CD14-positive monocyte (primary cell): ENCODE measurements at regions not wholly inside any gene's neighbourhood (a gene's known extent, or its start where the extent isn't known, plus 50 kb on each side); places are given as distances from the start of the nearest gene placed in this dataset.

ENCODE experiments used
- DNase-seq, 3 donors: peaks; one replicate each; pipeline ENCODE4 v3.0.0-alpha.2; 2011 to 2022
- H2AFZ ChIP-seq: 2 replicates; pipeline ENCODE4 v1.6.0; 2012; ENCODE audit warnings: mild to moderate bottlenecking, low read depth, low read length, inconsistent platforms; ENCODE audit not compliant: insufficient read depth, poor library complexity, severe bottlenecking
- H3K27ac ChIP-seq, 2 donors: 1 replicate in 1 of 2; 2 replicates in 1 of 2; pipeline ENCODE4 v1.5.1; 2012 to 2013; ENCODE audit warnings: low read length in 2 of 2, control low read depth in 1 of 2, inconsistent platforms in 1 of 2, low read depth in 1 of 2, mild to moderate bottlenecking in 1 of 2
- H3K27me3 ChIP-seq, 2 donors: one replicate each; pipeline versions ENCODE4 v1.6.0 to v1.6.1; 2011 to 2013; ENCODE audit warnings: low read length in 2 of 2; ENCODE audit not compliant: control insufficient read depth in 2 of 2, insufficient read depth in 2 of 2
- H3K36me3 ChIP-seq, 2 donors: replicated peaks in 1 of 2; 1 replicate in 1 of 2; 2 replicates in 1 of 2; pipeline versions ENCODE4 v1.5.1 to v1.6.1; 2012 to 2013; ENCODE audit warnings: low read length in 2 of 2, control low read depth in 1 of 2, inconsistent platforms in 1 of 2, mild to moderate bottlenecking in 1 of 2; ENCODE audit not compliant: insufficient read depth in 2 of 2, control insufficient read depth in 1 of 2
- H3K4me1 ChIP-seq, 2 donors: 1 replicate in 1 of 2; 2 replicates in 1 of 2; pipeline versions ENCODE4 v1.5.1 to v1.6.1; 2012 to 2013; ENCODE audit warnings: low read length in 2 of 2, control low read depth in 1 of 2, inconsistent platforms in 1 of 2, mild to moderate bottlenecking in 1 of 2, moderate library complexity in 1 of 2; ENCODE audit not compliant: insufficient read depth in 2 of 2, control insufficient read depth in 1 of 2
- H3K4me2 ChIP-seq: replicated peaks from 2 replicates; pipeline ENCODE3; 2012; ENCODE audit warnings: low read length, moderate library complexity, mild to moderate bottlenecking; ENCODE audit not compliant: poor library complexity, severe bottlenecking; ENCODE audit errors: extremely low read depth
- H3K4me3 ChIP-seq, 3 experiments: fragments of 200-600 bp in 1 of 3; sonication (generic) in 1 of 3; replicated peaks in 1 of 3; 1 replicate in 2 of 3; 2 replicates in 1 of 3; pipeline ENCODE4 v1.5.1; 2011 to 2013; ENCODE audit warnings: low read length in 3 of 3, mild to moderate bottlenecking in 3 of 3, control low read depth in 2 of 3, low read depth in 2 of 3, inconsistent platforms in 1 of 3, moderate library complexity in 1 of 3
- H3K79me2 ChIP-seq: 2 replicates; pipeline ENCODE4 v1.6.0; 2012; ENCODE audit warnings: mild to moderate bottlenecking, control low read depth, inconsistent platforms, low read length, moderate library complexity; ENCODE audit not compliant: insufficient read depth
- H3K9ac ChIP-seq: 2 replicates; pipeline ENCODE4 v1.6.0; 2017; ENCODE audit warnings: low read length, mild to moderate bottlenecking; ENCODE audit not compliant: insufficient read depth, poor library complexity, severe bottlenecking
- H3K9me3 ChIP-seq, 2 donors: replicated peaks in 1 of 2; 1 replicate in 1 of 2; 2 replicates in 1 of 2; pipeline versions ENCODE4 v1.5.1 to v1.6.1; 2012 to 2013; ENCODE audit warnings: low read length in 2 of 2, control low read depth in 1 of 2; ENCODE audit not compliant: control insufficient read depth in 1 of 2, insufficient read depth in 1 of 2
- H4K20me1 ChIP-seq: 2 replicates; pipeline ENCODE4 v1.6.0; 2012; ENCODE audit warnings: mild to moderate bottlenecking, low read length, control low read depth, moderate library complexity; ENCODE audit not compliant: insufficient read depth
- H3K27ac Mint-ChIP-seq, 7 donors: one replicate each; pipeline ENCODE4 v1.8.0; 2020; ENCODE audit warnings: mild to moderate bottlenecking in 7 of 7, mixed read lengths in 7 of 7, moderate library complexity in 6 of 7, inconsistent platforms in 2 of 7
- H3K27me3 Mint-ChIP-seq, 3 donors: one replicate each; pipeline ENCODE4 v1.8.0; 2021 to 2022; ENCODE audit warnings: low read depth in 3 of 3, mild to moderate bottlenecking in 3 of 3, mixed read lengths in 3 of 3, moderate library complexity in 3 of 3, inconsistent platforms in 1 of 3
- H3K36me3 Mint-ChIP-seq, 2 donors: one replicate each; pipeline ENCODE4 v1.8.0; 2020; ENCODE audit warnings: mixed read lengths in 2 of 2, inconsistent platforms in 1 of 2, mild to moderate bottlenecking in 1 of 2
- H3K4me1 Mint-ChIP-seq: one replicate; pipeline ENCODE4 v1.8.0; 2020; ENCODE audit warnings: mild to moderate bottlenecking, mixed read lengths
- H3K4me3 Mint-ChIP-seq, 2 donors: one replicate each; pipeline ENCODE4 v1.8.0; 2020; ENCODE audit warnings: mild to moderate bottlenecking in 2 of 2, mixed read lengths in 2 of 2, moderate library complexity in 1 of 2
- H3K9me3 Mint-ChIP-seq, 7 donors: one replicate each; pipeline ENCODE4 v1.8.0; 2020 to 2022; ENCODE audit warnings: mixed read lengths in 7 of 7, mild to moderate bottlenecking in 6 of 7, moderate library complexity in 6 of 7, inconsistent platforms in 2 of 7
- WGBS: methylation state at CpG from one replicate; pipeline ENCODE4 v1.1.5; 2013; ENCODE audit warnings: missing lambda C conversion rate; ENCODE audit not compliant: insufficient coverage; 5-methylcytosine and 5-hydroxymethylcytosine counted together
- intact Hi-C, 2 donors: fragments of 100-400 bp; cut with micrococcal nuclease; formaldehyde crosslinking; loops; one replicate each; pipeline versions ENCODE4 v1.15.0 to v1.15.1; 2023
- TF ChIP-seq, protein P1 (sequence below): fragments of 200-600 bp; IDR thresholded peaks from one replicate; pipeline ENCODE4 v1.8.0; 2022; ENCODE audit warnings: antibody characterized with exemption, mild to moderate bottlenecking

DNA sequence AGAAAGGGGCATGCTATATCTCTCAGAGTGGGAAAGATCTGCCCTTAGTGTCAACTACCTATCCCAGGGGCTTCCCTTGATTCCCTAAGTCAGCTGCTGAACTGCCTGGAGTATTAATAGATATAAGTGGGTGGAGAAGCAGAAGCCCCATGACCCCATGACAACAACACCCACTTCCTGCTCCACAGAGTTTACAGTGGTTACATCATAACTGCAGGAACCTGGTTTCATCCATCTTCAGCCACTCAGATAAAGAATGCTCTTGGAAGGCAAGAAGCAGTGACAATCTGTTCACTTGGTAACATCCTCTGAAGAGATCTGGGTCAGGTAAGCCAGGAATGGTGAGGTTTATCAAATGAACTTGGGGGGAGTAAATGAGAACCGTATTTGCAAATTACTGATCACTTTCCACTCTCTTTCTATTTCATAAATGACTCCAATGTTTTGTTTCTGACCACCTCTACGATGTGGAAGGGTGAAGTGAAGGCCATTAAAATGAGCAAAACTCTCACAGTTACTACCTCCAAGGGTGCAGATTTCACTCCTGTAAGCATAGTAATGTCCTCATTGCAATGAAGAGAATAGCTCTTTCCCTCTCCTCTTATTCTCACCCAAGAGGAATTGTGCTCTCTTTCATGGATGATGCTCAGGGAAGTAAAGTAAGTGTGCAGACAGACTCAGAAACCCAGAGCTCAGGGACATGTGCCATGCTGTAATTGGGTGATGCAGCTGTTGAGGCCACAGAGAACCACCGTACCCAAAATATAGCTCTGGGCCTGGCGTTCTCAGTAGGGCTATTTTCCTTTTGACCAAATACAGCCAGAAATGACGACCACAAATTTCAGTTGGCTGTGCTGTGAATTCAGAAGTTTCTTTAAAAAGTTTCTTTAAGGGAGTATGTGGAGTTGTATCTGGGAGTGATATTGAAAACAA lies 192.8 kb upstream of the APCDD1 start:
- H3K27ac ChIP-seq: peak overlapping the region; percentile 5 to 81
- Mint-ChIP-seq H3K9me3 (peaks cover 0 to 11% (median 0%) of the 10 kb centered on the region in 7 donors), H3K27ac (peak overlapping the region; percentile 81 to 91 (median 89)), H3K4me1 (peaks cover 47% of the 10 kb centered on the region), H3K27me3 (peaks cover 0 to 3% (median 0%) of the 10 kb centered on the region in 3 donors), H3K4me3 (peak overlapping the region in 1 of 2 donors; percentile 46), H3K36me3 (peaks cover 5 to 13% of the 10 kb centered on the region in 2 donors)
- H3K9ac ChIP-seq: no peak overlapping the region
- DNase-seq: peak; percentile 68 to 81 (median 72)
- no peaks in the 10 kb centered on the region for H3K27me3 ChIP-seq
- no peaks in the 10 kb centered on the region for H3K79me2 ChIP-seq
- intact Hi-C loops: loop anchor here in 1 of 2 donors (2.0 kb wide), 1 partner anchor 43 kb away; no protein-coding TSS in a partner anchor
- H3K4me3 ChIP-seq: peak overlapping the region in 1 of 3 experiments; percentile 26
- WGBS: 83% methylated on average over 1 of the region's 5 CpGs
- H3K4me2 ChIP-seq: peak overlapping the region; percentile 30
- peaks cover 42 to 54% of the 10 kb centered on the region in 2 donors for H3K4me1 ChIP-seq
- H3K9me3 ChIP-seq: no peaks in the 10 kb centered on the region
- TF ChIP-seq, protein P1, sequence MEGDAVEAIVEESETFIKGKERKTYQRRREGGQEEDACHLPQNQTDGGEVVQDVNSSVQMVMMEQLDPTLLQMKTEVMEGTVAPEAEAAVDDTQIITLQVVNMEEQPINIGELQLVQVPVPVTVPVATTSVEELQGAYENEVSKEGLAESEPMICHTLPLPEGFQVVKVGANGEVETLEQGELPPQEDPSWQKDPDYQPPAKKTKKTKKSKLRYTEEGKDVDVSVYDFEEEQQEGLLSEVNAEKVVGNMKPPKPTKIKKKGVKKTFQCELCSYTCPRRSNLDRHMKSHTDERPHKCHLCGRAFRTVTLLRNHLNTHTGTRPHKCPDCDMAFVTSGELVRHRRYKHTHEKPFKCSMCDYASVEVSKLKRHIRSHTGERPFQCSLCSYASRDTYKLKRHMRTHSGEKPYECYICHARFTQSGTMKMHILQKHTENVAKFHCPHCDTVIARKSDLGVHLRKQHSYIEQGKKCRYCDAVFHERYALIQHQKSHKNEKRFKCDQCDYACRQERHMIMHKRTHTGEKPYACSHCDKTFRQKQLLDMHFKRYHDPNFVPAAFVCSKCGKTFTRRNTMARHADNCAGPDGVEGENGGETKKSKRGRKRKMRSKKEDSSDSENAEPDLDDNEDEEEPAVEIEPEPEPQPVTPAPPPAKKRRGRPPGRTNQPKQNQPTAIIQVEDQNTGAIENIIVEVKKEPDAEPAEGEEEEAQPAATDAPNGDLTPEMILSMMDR: no peak
- no peaks in the 10 kb centered on the region for H3K36me3 ChIP-seq
- H2AFZ ChIP-seq: peak overlapping the region; percentile 29
- no peaks in the 10 kb centered on the region for H4K20me1 ChIP-seq

DNA sequence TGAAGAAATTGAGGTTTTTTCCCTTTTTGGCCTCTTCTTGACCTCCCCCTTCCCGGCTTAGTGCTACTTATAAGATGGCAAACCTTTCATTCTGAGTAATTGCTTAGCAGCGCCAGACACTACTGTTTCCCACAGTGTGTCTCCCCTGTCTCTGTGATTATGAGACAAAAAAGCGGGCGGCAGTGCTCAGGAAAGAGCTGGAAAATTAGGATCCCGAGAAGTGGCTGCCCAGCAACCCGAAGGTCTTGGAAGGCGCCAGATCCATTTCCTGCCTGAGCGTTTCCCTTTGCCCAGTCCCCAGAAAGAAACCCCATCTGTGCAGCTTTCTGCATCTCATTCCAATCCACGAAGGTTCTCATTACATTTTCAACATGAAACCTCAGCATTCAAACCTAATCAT lies 191.9 kb upstream of the APCDD1 start:
- no peak overlapping the region for H3K4me3 Mint-ChIP-seq
- Histone ChIP-seq H4K20me1 (no peaks in the 10 kb centered on the region), H3K27me3 (no peaks in the 10 kb centered on the region), H3K9ac (no peak overlapping the region), H3K4me1 (peaks cover 42 to 54% of the 10 kb centered on the region in 2 donors), H3K36me3 (no peaks in the 10 kb centered on the region), H3K79me2 (no peaks in the 10 kb centered on the region), H2AFZ (no peak overlapping the region), H3K9me3 (no peaks in the 10 kb centered on the region), H3K4me2 (no peak overlapping the region), H3K27ac (no peak overlapping the region), H3K4me3 (no peak overlapping the region)
- peak overlapping the region in 1 of 7 donors; percentile 1 for H3K27ac Mint-ChIP-seq
- TF ChIP-seq, protein P1: no peak
- DNase-seq: no peak
- peaks cover 5 to 13% of the 10 kb centered on the region in 2 donors for H3K36me3 Mint-ChIP-seq
- whole genome bisulfite sequencing: 92% methylated on average over 8 of the region's 9 CpGs
- intact Hi-C loops: no loop called here
- peaks cover 47% of the 10 kb centered on the region for H3K4me1 Mint-ChIP-seq
- H3K27me3 Mint-ChIP-seq: peaks cover 0 to 3% (median 0%) of the 10 kb centered on the region in 3 donors
- H3K9me3 Mint-ChIP-seq: peaks cover 0 to 6% (median 0%) of the 10 kb centered on the region in 7 donors
